A673 (cell line): ENCODE measurements at regions not wholly inside any gene's neighbourhood (a gene's known extent, or its start where the extent isn't known, plus 50 kb on each side); places are given as distances from the start of the nearest gene placed in this dataset.

Source experiments
- BruUV-seq: library from RNA; stranded (reverse); fragments of 400-500 nt; replicated peaks from 2 replicates; lab custom pipeline; 2021; lab: Mats Ljungman, UMichigan
- CTCF ChIA-PET: fragments of 300-600 bp; sonication (Branson Sonifier 250); formaldehyde crosslinking; loops from one replicate; lab custom pipeline; 2022; ENCODE audit warnings: antibody characterized with exemption; lab: Charles Lee
- POLR2A ChIA-PET: fragments of 300-600 bp; sonication (Branson Sonifier 250); formaldehyde crosslinking; loops from one replicate; lab custom pipeline; 2022; ENCODE audit warnings: antibody characterized with exemption; ENCODE audit not compliant: low non-redundant PET; lab: Charles Lee
- DNase-seq: peaks from one replicate; pipeline ENCODE4 v3.0.0-alpha.2; 2015; ENCODE audit warnings: low spot score
- H3K27ac ChIP-seq: fragments of 200-600 bp; sonication (generic); 2 replicates; pipeline ENCODE4 v1.5.1; 2016; ENCODE audit warnings: mixed run types, low read depth, mild to moderate bottlenecking, mixed read lengths, antibody characterized with exemption, low read length; ENCODE audit not compliant: poor library complexity, severe bottlenecking
- H3K27me3 ChIP-seq: fragments of 200-600 bp; sonication (generic); replicated peaks from 2 replicates; pipeline ENCODE4 v1.6.1; 2017; ENCODE audit warnings: mixed run types, low read depth, mild to moderate bottlenecking, mixed read lengths, antibody characterized with exemption, low read length; ENCODE audit not compliant: insufficient read depth, poor library complexity
- H3K36me3 ChIP-seq: fragments of 200-600 bp; sonication (generic); 2 replicates; pipeline ENCODE4 v1.6.1; 2016; ENCODE audit warnings: mixed run types, mild to moderate bottlenecking, mixed read lengths, antibody characterized with exemption, low read length; ENCODE audit not compliant: insufficient read depth, poor library complexity, severe bottlenecking
- H3K4me1 ChIP-seq: fragments of 200-600 bp; sonication (generic); 2 replicates; pipeline ENCODE4 v1.6.1; 2017; ENCODE audit warnings: mixed run types, mild to moderate bottlenecking, mixed read lengths, antibody characterized with exemption, low read length; ENCODE audit not compliant: insufficient read depth, poor library complexity, severe bottlenecking
- H3K4me3 ChIP-seq: fragments of 200-600 bp; sonication (generic); 2 replicates; pipeline ENCODE4 v1.5.1; 2016; ENCODE audit warnings: low read depth, mixed run types, mild to moderate bottlenecking, mixed read lengths, low read length; ENCODE audit not compliant: poor library complexity, severe bottlenecking
- H3K9me3 ChIP-seq: fragments of 200-600 bp; sonication (generic); 2 replicates; pipeline ENCODE4 v1.6.1; 2016; ENCODE audit warnings: mixed run types, low read depth, mild to moderate bottlenecking, mixed read lengths, antibody characterized with exemption, low read length; ENCODE audit not compliant: poor library complexity, severe bottlenecking
- EZH2 ChIP-seq: fragments of 200-600 bp; sonication (generic); IDR thresholded peaks from 2 replicates; pipeline ENCODE4 v1.6.1; 2017; ENCODE audit warnings: borderline replicate concordance, low read depth, mild to moderate bottlenecking, mixed read lengths, antibody characterized with exemption, low read length; ENCODE audit not compliant: poor library complexity, severe bottlenecking
- intact Hi-C: fragments of 100-400 bp; cut with micrococcal nuclease; formaldehyde crosslinking; loops from one replicate; pipeline ENCODE4 v1.10.0; 2022; ENCODE audit not compliant: unreplicated experiment
- TF ChIP-seq, protein P1 (sequence below): fragments of 300-800, 200-600 bp; sonication (generic); conservative IDR thresholded peaks from 2 replicates; pipeline ENCODE4 v1.5.1; 2017; ENCODE audit warnings: low read depth, mild to moderate bottlenecking, antibody characterized with exemption, low read length, moderate library complexity, mixed read lengths

DNA sequence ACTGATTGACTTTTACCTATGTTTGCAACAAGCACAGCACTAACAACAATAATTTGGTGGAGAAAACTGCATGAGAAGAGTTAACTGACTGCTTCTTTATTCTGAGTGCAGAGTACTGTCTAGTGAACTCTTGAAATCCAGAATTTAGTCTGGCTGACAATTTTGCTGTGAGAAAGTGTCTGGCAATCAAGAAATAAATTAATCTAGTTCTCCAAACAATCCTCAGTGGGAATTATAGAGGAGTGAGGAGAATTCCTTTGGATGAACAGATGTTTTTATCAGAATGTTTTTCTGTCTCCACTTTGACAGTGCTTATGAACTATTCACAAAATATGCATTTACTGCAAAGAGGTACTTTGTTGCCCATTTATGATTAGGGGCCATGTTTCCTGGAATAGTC, 694.9 kb upstream of the LRRN3 start:
- ChIA-PET POLR2A (no interaction called here), CTCF (no interaction called here)
- Histone ChIP-seq H3K9me3 (no peaks in the 10 kb centered on the region), H3K4me3 (no peak overlapping the region), H3K27ac (no peak overlapping the region), H3K36me3 (no peaks in the 10 kb centered on the region), H3K4me1 (no peaks in the 10 kb centered on the region), H3K27me3 (no peaks in the 10 kb centered on the region)
- no TSS peak for BruUV-seq
- no peak for TF ChIP-seq EZH2
- TF ChIP-seq, protein P1, sequence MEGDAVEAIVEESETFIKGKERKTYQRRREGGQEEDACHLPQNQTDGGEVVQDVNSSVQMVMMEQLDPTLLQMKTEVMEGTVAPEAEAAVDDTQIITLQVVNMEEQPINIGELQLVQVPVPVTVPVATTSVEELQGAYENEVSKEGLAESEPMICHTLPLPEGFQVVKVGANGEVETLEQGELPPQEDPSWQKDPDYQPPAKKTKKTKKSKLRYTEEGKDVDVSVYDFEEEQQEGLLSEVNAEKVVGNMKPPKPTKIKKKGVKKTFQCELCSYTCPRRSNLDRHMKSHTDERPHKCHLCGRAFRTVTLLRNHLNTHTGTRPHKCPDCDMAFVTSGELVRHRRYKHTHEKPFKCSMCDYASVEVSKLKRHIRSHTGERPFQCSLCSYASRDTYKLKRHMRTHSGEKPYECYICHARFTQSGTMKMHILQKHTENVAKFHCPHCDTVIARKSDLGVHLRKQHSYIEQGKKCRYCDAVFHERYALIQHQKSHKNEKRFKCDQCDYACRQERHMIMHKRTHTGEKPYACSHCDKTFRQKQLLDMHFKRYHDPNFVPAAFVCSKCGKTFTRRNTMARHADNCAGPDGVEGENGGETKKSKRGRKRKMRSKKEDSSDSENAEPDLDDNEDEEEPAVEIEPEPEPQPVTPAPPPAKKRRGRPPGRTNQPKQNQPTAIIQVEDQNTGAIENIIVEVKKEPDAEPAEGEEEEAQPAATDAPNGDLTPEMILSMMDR: no peak
- intact Hi-C loops: no loop called here
- no peak for DNase-seq

DNA sequence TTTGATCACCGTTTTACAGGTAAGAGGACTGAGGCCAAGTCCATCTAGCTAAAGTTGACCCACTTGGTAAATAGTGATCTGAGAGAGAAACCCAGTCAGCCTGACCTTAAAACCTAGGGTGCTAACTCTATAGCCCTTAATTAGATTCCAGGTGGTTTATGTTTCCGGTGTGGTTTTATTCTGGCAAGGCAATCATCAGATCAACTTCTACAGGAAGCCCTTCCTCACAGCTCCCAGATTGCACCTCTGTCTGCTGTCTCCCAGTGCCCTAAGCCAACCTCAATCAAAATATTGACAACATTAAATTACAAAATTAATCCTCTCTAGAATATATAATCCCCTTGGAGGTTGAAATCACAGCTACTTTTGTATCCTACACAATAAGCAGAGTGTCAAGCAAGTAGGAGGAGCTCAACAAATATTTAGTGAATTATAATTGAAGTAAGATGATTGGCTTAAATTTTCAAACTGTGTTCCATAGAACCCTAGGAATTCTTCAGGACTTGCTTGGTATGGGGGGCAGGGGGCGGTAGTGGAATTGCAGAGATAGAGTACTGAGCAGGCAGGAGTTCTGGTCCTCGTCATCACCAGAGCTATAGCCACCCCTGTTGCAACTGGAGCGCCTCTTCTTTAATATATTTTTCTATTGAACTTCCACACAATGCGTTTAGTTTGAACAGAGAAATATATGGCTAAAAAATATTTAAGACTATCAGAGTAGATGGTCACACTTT, 692.8 kb upstream of the LRRN3 start:
- no peaks in the 10 kb centered on the region for H3K4me1 ChIP-seq
- H3K9me3 ChIP-seq: no peaks in the 10 kb centered on the region
- BruUV-seq: no TSS peak
- H3K36me3 ChIP-seq: no peaks in the 10 kb centered on the region
- POLR2A ChIA-PET: no interaction called here
- no peak overlapping the region for H3K27ac ChIP-seq
- H3K4me3 ChIP-seq: no peak overlapping the region
- TF ChIP-seq EZH2: no peak
- CTCF ChIA-PET: no interaction called here
- no peak for DNase-seq
- intact Hi-C loops: no loop called here
- no peaks in the 10 kb centered on the region for H3K27me3 ChIP-seq

DNA sequence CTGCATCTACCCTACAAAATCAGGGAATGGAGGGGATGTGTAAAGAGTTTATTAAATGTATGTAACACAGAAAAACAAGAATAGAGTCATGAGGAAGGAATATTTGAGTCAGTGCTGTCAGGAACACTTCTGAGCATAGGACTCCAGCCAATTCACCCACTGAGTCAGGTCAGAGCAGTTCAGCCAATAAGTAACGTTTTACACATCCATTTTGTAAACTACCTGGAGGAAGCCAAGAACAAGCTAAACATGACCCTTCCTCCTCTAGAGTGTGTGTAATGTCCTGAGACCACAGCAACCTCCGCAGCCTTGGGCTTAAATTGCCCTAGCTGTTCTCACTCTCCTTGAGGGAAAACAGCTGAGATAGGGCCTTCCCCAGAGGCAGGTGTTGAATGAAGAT, 691.5 kb upstream of the LRRN3 start:
- no TSS peak for BruUV-seq
- TF ChIP-seq, protein P1: no peak
- no peak for TF ChIP-seq EZH2
- Histone ChIP-seq H3K9me3 (no peaks in the 10 kb centered on the region), H3K4me1 (no peaks in the 10 kb centered on the region), H3K27ac (no peak overlapping the region), H3K36me3 (no peaks in the 10 kb centered on the region), H3K27me3 (no peaks in the 10 kb centered on the region), H3K4me3 (no peak overlapping the region)
- CTCF ChIA-PET: no interaction called here
- POLR2A ChIA-PET: no interaction called here
- intact Hi-C loops: no loop called here
- no peak for DNase-seq

DNA sequence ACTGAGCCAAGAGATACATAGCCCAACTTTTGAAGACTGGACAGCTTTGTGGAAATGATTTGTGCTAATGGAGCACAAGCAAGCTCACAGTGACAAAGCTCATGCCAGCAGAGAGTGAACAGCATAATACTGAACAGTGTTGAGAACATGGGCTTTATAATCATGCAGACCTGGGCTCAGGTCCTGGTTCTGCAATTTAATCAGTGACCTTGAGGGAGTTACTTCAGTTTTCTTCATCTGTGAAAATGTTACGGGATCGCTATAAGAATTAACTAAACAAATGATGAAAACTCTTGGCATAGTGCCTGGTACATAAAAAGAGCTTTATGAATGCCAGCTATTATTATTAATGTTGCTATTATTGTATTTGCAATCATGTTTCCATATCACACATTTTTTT, 690.5 kb upstream of the LRRN3 start:
- TF ChIP-seq, protein P1: no peak
- no peak for TF ChIP-seq EZH2
- H3K27ac ChIP-seq: no peak overlapping the region
- no peaks in the 10 kb centered on the region for H3K36me3 ChIP-seq
- H3K4me3 ChIP-seq: no peak overlapping the region
- no peaks in the 10 kb centered on the region for H3K27me3 ChIP-seq
- POLR2A ChIA-PET: no interaction called here
- CTCF ChIA-PET: no interaction called here
- intact Hi-C loops: no loop called here
- no peaks in the 10 kb centered on the region for H3K4me1 ChIP-seq
- DNase-seq: no peak
- no peaks in the 10 kb centered on the region for H3K9me3 ChIP-seq
- no TSS peak for BruUV-seq
